Natural killer cell (primary cell): ENCODE measurements at regions not wholly inside any gene's neighbourhood (a gene's known extent, or its start where the extent isn't known, plus 50 kb on each side); places are given as distances from the start of the nearest gene placed in this dataset.

Source experiments
- ATAC-seq, 3 donors: fragments of 150-1000 bp in 2 of 3; fragments of 200-7000 bp in 1 of 3; cut with Tn5 transposase; 1 replicate in 1 of 3; 2 replicates in 2 of 3; pipeline ENCODE4 v1.10.0; 2021; ENCODE audit warnings: mild to moderate bottlenecking in 2 of 3, moderate library complexity in 2 of 3
- DNase-seq, 2 donors: peaks; one replicate each; pipeline versions ENCODE4 v3.0.0 to v3.0.0-alpha.2; 2013 to 2021; ENCODE audit warnings: mixed read lengths in 1 of 2
- H3K27ac ChIP-seq: one replicate; pipeline ENCODE4 v1.5.1; 2013; ENCODE audit warnings: mild to moderate bottlenecking, low read length
- H3K27me3 ChIP-seq: one replicate; pipeline ENCODE4 v1.6.1; 2013; ENCODE audit warnings: low read length; ENCODE audit not compliant: control insufficient read depth, insufficient read depth
- H3K36me3 ChIP-seq: one replicate; pipeline ENCODE4 v1.6.1; 2013; ENCODE audit warnings: low read length; ENCODE audit not compliant: control insufficient read depth, insufficient read depth
- H3K4me1 ChIP-seq: one replicate; pipeline ENCODE4 v1.6.1; 2013; ENCODE audit warnings: low read length; ENCODE audit not compliant: control insufficient read depth, insufficient read depth
- H3K4me3 ChIP-seq: one replicate; pipeline ENCODE4 v1.5.1; 2013; ENCODE audit warnings: low read length
- H3K9me3 ChIP-seq: one replicate; pipeline ENCODE4 v1.6.1; 2013; ENCODE audit warnings: low read length; ENCODE audit not compliant: control insufficient read depth, insufficient read depth
- H3K27ac Mint-ChIP-seq, 2 donors: one replicate each; pipeline ENCODE4 v1.8.0; 2022; ENCODE audit warnings: mild to moderate bottlenecking in 2 of 2, mixed read lengths in 2 of 2, moderate library complexity in 1 of 2
- H3K27me3 Mint-ChIP-seq, 2 donors: one replicate each; pipeline ENCODE4 v1.8.0; 2022; ENCODE audit warnings: low read depth in 2 of 2, mixed read lengths in 2 of 2
- H3K36me3 Mint-ChIP-seq: one replicate; pipeline ENCODE4 v1.8.0; 2022; ENCODE audit warnings: mixed read lengths
- H3K4me1 Mint-ChIP-seq, 2 donors: one replicate each; pipeline ENCODE4 v1.8.0; 2022; ENCODE audit warnings: mixed read lengths in 2 of 2
- H3K4me3 Mint-ChIP-seq: one replicate; pipeline ENCODE4 v1.8.0; 2022; ENCODE audit warnings: mild to moderate bottlenecking, moderate library complexity, mixed read lengths
- H3K9me3 Mint-ChIP-seq, 2 donors: one replicate each; pipeline ENCODE4 v1.8.0; 2022; ENCODE audit warnings: mixed read lengths in 2 of 2
- CTCF ChIP-seq: fragments of 200-600 bp; IDR thresholded peaks from one replicate; pipeline ENCODE4 v1.8.0; 2022; ENCODE audit warnings: antibody characterized with exemption
- WGBS: methylation state at CpG from one replicate; pipeline ENCODE4 v1.1.7; 2013; ENCODE audit warnings: missing lambda C conversion rate; ENCODE audit not compliant: insufficient coverage; 5-methylcytosine and 5-hydroxymethylcytosine counted together
- intact Hi-C: fragments of 100-400 bp; cut with micrococcal nuclease; formaldehyde crosslinking; loops from one replicate; pipeline ENCODE4 v1.14.2; 2022

- H3K36me3 ChIP-seq, result no peaks in the 10 kb centered on the region
- H3K9me3 ChIP-seq, result peaks cover 3% of the 10 kb centered on the region
- peaks cover 22 to 48% of the 10 kb centered on the region in 2 donors for H3K27me3 Mint-ChIP-seq
- no peak for TF ChIP-seq CTCF
- no peak overlapping the region for H3K4me3 ChIP-seq
- no peak overlapping the region for H3K4me3 Mint-ChIP-seq
- intact Hi-C loops, result no loop called here
- H3K4me1 Mint-ChIP-seq, result no peaks in the 10 kb centered on the region
- H3K27ac Mint-ChIP-seq, result no peak overlapping the region
- H3K36me3 Mint-ChIP-seq, result no peaks in the 10 kb centered on the region
- no peak for ATAC-seq
- WGBS, result 46% methylated on average over 5 of the region's 5 CpGs
- H3K27ac ChIP-seq, result no peak overlapping the region
- peaks cover 0 to 2% of the 10 kb centered on the region in 2 donors for H3K9me3 Mint-ChIP-seq
- no peaks in the 10 kb centered on the region for H3K4me1 ChIP-seq
- DNase-seq, result no peak
- peaks cover 8% of the 10 kb centered on the region for H3K27me3 ChIP-seq
These were observed 149.2 kb downstream of the ACTL8 start for GRCh38 chr1:17904290-17904689.

GRCh38 chr1:17907999-17908398 is 152.9 kb downstream of the ACTL8 start:
- peaks cover 3% of the 10 kb centered on the region for H3K9me3 ChIP-seq
- H3K27ac ChIP-seq, result no peak overlapping the region
- Mint-ChIP-seq H3K4me1 (no peaks in the 10 kb centered on the region), H3K9me3 (no peaks in the 10 kb centered on the region), H3K36me3 (no peaks in the 10 kb centered on the region), H3K4me3 (no peak overlapping the region), H3K27me3 (peaks cover 26 to 31% of the 10 kb centered on the region in 2 donors), H3K27ac (no peak overlapping the region)
- no peaks in the 10 kb centered on the region for H3K4me1 ChIP-seq
- no peak overlapping the region for H3K4me3 ChIP-seq
- DNase-seq (no peak), ATAC-seq (no peak)
- no peak for TF ChIP-seq CTCF
- no peaks in the 10 kb centered on the region for H3K36me3 ChIP-seq
- H3K27me3 ChIP-seq, result peaks cover 8% of the 10 kb centered on the region
- 59% methylated on average over 3 of the region's 3 CpGs for WGBS
- intact Hi-C loops, result no loop called here

- no peaks in the 10 kb centered on the region for H3K4me1 ChIP-seq
- no peaks in the 10 kb centered on the region for H3K4me1 Mint-ChIP-seq
- H3K9me3 Mint-ChIP-seq, result no peaks in the 10 kb centered on the region
- no peak overlapping the region for H3K27ac Mint-ChIP-seq
- no peak overlapping the region for H3K4me3 Mint-ChIP-seq
- intact Hi-C loops, result no loop called here
- H3K4me3 ChIP-seq, result no peak overlapping the region
- H3K36me3 ChIP-seq, result no peaks in the 10 kb centered on the region
- no peak for TF ChIP-seq CTCF
- ATAC-seq (no peak), DNase-seq (no peak)
- peaks cover 8% of the 10 kb centered on the region for H3K27me3 ChIP-seq
- H3K9me3 ChIP-seq, result peaks cover 3% of the 10 kb centered on the region
- no peaks in the 10 kb centered on the region for H3K36me3 Mint-ChIP-seq
- peaks cover 26 to 30% of the 10 kb centered on the region in 2 donors for H3K27me3 Mint-ChIP-seq
- no peak overlapping the region for H3K27ac ChIP-seq
These were observed 153.8 kb downstream of the ACTL8 start for GRCh38 chr1:17908945-17909344.

- no peaks in the 10 kb centered on the region for H3K36me3 Mint-ChIP-seq
- WGBS, result 0% methylated on average over 1 of the region's 4 CpGs
- intact Hi-C loops, result no loop called here
- peaks cover 27 to 30% of the 10 kb centered on the region in 2 donors for H3K27me3 Mint-ChIP-seq
- no peaks in the 10 kb centered on the region for H3K4me1 Mint-ChIP-seq
- Histone ChIP-seq H3K4me3 (no peak overlapping the region), H3K4me1 (no peaks in the 10 kb centered on the region), H3K36me3 (no peaks in the 10 kb centered on the region), H3K27me3 (peaks cover 8% of the 10 kb centered on the region), H3K27ac (no peak overlapping the region), H3K9me3 (peaks cover 3% of the 10 kb centered on the region)
- no peaks in the 10 kb centered on the region for H3K9me3 Mint-ChIP-seq
- H3K27ac Mint-ChIP-seq, result no peak overlapping the region
- TF ChIP-seq CTCF, result no peak
- DNase-seq (no peak), ATAC-seq (no peak)
- no peak overlapping the region for H3K4me3 Mint-ChIP-seq
These were observed 154.5 kb downstream of the ACTL8 start for GRCh38 chr1:17909634-17910033.
